A673 (cell line): ENCODE measurements at regions not wholly inside any gene's neighbourhood (a gene's known extent, or its start where the extent isn't known, plus 50 kb on each side); places are given as distances from the start of the nearest gene placed in this dataset.

Source experiments
- BruUV-seq: library from RNA; stranded (reverse); fragments of 400-500 nt; replicated peaks from 2 replicates; lab custom pipeline; 2021; lab: Mats Ljungman, UMichigan
- CTCF ChIA-PET: fragments of 300-600 bp; sonication (Branson Sonifier 250); formaldehyde crosslinking; loops from one replicate; lab custom pipeline; 2022; ENCODE audit warnings: antibody characterized with exemption; lab: Charles Lee
- POLR2A ChIA-PET: fragments of 300-600 bp; sonication (Branson Sonifier 250); formaldehyde crosslinking; loops from one replicate; lab custom pipeline; 2022; ENCODE audit warnings: antibody characterized with exemption; ENCODE audit not compliant: low non-redundant PET; lab: Charles Lee
- DNase-seq: peaks from one replicate; pipeline ENCODE4 v3.0.0-alpha.2; 2015; ENCODE audit warnings: low spot score
- H3K27ac ChIP-seq: fragments of 200-600 bp; sonication (generic); 2 replicates; pipeline ENCODE4 v1.5.1; 2016; ENCODE audit warnings: mixed run types, low read depth, mild to moderate bottlenecking, mixed read lengths, antibody characterized with exemption, low read length; ENCODE audit not compliant: poor library complexity, severe bottlenecking
- H3K27me3 ChIP-seq: fragments of 200-600 bp; sonication (generic); replicated peaks from 2 replicates; pipeline ENCODE4 v1.6.1; 2017; ENCODE audit warnings: mixed run types, low read depth, mild to moderate bottlenecking, mixed read lengths, antibody characterized with exemption, low read length; ENCODE audit not compliant: insufficient read depth, poor library complexity
- H3K36me3 ChIP-seq: fragments of 200-600 bp; sonication (generic); 2 replicates; pipeline ENCODE4 v1.6.1; 2016; ENCODE audit warnings: mixed run types, mild to moderate bottlenecking, mixed read lengths, antibody characterized with exemption, low read length; ENCODE audit not compliant: insufficient read depth, poor library complexity, severe bottlenecking
- H3K4me1 ChIP-seq: fragments of 200-600 bp; sonication (generic); 2 replicates; pipeline ENCODE4 v1.6.1; 2017; ENCODE audit warnings: mixed run types, mild to moderate bottlenecking, mixed read lengths, antibody characterized with exemption, low read length; ENCODE audit not compliant: insufficient read depth, poor library complexity, severe bottlenecking
- H3K4me3 ChIP-seq: fragments of 200-600 bp; sonication (generic); 2 replicates; pipeline ENCODE4 v1.5.1; 2016; ENCODE audit warnings: low read depth, mixed run types, mild to moderate bottlenecking, mixed read lengths, low read length; ENCODE audit not compliant: poor library complexity, severe bottlenecking
- H3K9me3 ChIP-seq: fragments of 200-600 bp; sonication (generic); 2 replicates; pipeline ENCODE4 v1.6.1; 2016; ENCODE audit warnings: mixed run types, low read depth, mild to moderate bottlenecking, mixed read lengths, antibody characterized with exemption, low read length; ENCODE audit not compliant: poor library complexity, severe bottlenecking
- CTCF ChIP-seq: fragments of 300-800, 200-600 bp; sonication (generic); conservative IDR thresholded peaks from 2 replicates; pipeline ENCODE4 v1.5.1; 2017; ENCODE audit warnings: low read depth, mild to moderate bottlenecking, antibody characterized with exemption, low read length, moderate library complexity, mixed read lengths
- EZH2 ChIP-seq: fragments of 200-600 bp; sonication (generic); IDR thresholded peaks from 2 replicates; pipeline ENCODE4 v1.6.1; 2017; ENCODE audit warnings: borderline replicate concordance, low read depth, mild to moderate bottlenecking, mixed read lengths, antibody characterized with exemption, low read length; ENCODE audit not compliant: poor library complexity, severe bottlenecking
- intact Hi-C: fragments of 100-400 bp; cut with micrococcal nuclease; formaldehyde crosslinking; loops from one replicate; pipeline ENCODE4 v1.10.0; 2022; ENCODE audit not compliant: unreplicated experiment

DNA sequence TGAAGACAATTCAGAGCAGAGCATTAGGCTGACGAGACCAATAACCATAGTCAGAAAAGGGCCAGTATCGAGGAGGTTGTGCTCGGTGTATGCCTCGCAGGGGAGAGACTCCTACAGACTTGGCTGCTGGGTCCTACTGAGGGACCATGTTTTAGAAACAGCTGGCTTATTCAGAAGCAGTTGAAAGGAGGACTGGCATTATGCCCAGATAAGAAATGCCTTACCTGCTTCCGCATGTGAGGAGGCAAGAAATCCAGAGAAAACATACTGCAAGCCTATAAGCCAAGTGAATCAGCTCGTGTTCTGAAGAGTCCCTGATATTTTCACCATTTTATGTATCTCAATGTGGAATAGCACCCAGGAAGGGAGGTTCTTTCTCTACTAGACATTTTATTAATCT is 434.7 kb downstream of the GRB14 start:
- Histone ChIP-seq H3K27me3 (peaks cover 16% of the 10 kb centered on the region), H3K27ac (no peak overlapping the region), H3K36me3 (no peaks in the 10 kb centered on the region), H3K9me3 (no peaks in the 10 kb centered on the region), H3K4me3 (no peak overlapping the region), H3K4me1 (no peaks in the 10 kb centered on the region)
- intact Hi-C loops, result no loop called here
- ChIA-PET CTCF (no interaction called here), POLR2A (no interaction called here)
- no TSS peak for BruUV-seq
- no peak for DNase-seq
- TF ChIP-seq EZH2, result no peak
- no peak for TF ChIP-seq CTCF

GRCh38 chr2:164182116-164182627 is 439.1 kb downstream of the GRB14 start:
- POLR2A ChIA-PET, result no interaction called here
- Histone ChIP-seq H3K27me3 (no peaks in the 10 kb centered on the region), H3K9me3 (no peaks in the 10 kb centered on the region), H3K27ac (no peak overlapping the region), H3K4me1 (no peaks in the 10 kb centered on the region), H3K36me3 (no peaks in the 10 kb centered on the region), H3K4me3 (no peak overlapping the region)
- DNase-seq, result no peak
- intact Hi-C loops, result no loop called here
- no TSS peak for BruUV-seq
- CTCF ChIA-PET, result no interaction called here
- TF ChIP-seq EZH2 (no peak), CTCF (no peak)

GRCh38 chr2:164178835-164179465 is 442.3 kb downstream of the GRB14 start:
- TF ChIP-seq EZH2, result no peak
- no peak for TF ChIP-seq CTCF
- ChIA-PET CTCF (no interaction called here), POLR2A (no interaction called here)
- Histone ChIP-seq H3K4me3 (no peak overlapping the region), H3K9me3 (no peaks in the 10 kb centered on the region), H3K27ac (no peak overlapping the region), H3K36me3 (no peaks in the 10 kb centered on the region), H3K4me1 (no peaks in the 10 kb centered on the region), H3K27me3 (no peaks in the 10 kb centered on the region)
- intact Hi-C loops, result no loop called here
- no TSS peak for BruUV-seq
- DNase-seq, result no peak
